HG03039 (cell line): ENCODE measurements at regions not wholly inside any gene's neighbourhood (a gene's known extent, or its start where the extent isn't known, plus 50 kb on each side); places are given as distances from the start of the nearest gene placed in this dataset.
"Not testable (repeated sequence)": the region's sequence is repeated elsewhere in the genome, so short reads cannot be mapped to it uniquely, and the experiment has no call there.

Experiments used
- ATAC-seq: cut with Tn5 transposase; IDR thresholded peaks from one replicate; pipeline ENCODE4 v1.9.1; 2021; ENCODE audit warnings: mild to moderate bottlenecking, moderate library complexity; ENCODE audit not compliant: unreplicated experiment

DNA sequence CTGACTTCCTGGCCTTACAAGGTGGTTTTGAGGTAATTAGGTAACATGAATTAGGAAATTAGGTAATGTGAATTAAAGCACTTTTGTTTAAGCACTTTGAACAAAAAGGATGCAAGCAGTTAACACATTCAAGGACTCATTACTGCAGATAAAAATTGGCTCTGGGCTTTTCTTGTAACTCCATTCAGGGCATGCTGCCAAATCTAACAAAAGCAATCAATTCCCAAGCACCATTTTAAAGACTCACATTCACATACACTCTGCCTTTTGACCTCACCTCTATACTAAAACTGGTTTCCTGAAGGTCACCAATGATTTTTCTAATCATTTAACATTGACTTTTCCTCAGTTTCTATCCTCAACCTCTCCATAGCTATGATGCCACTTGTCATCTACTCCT lies 251.2 kb upstream of the RHOBTB1 start:
- no peak for ATAC-seq

DNA sequence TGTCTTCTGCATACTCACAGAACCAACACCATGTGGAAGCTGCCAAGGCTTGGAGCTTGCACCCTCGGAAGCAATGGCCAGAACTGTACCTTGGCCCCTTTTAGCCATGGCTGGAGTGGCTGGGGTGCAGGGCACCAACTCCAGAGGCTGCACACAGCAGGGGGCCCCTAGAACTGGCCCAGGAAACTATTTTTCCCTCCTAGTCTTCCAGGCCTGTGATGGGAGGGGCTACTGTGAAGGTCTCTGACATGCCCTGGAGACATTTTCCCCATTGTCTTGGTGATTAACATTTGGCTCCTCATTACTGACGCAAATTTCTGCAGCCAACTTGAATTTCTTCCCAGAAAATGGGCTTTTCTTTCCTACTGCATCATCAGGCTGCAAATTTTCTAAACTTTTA lies 248.6 kb upstream of the RHOBTB1 start:
- not testable (repeated sequence) for ATAC-seq

DNA sequence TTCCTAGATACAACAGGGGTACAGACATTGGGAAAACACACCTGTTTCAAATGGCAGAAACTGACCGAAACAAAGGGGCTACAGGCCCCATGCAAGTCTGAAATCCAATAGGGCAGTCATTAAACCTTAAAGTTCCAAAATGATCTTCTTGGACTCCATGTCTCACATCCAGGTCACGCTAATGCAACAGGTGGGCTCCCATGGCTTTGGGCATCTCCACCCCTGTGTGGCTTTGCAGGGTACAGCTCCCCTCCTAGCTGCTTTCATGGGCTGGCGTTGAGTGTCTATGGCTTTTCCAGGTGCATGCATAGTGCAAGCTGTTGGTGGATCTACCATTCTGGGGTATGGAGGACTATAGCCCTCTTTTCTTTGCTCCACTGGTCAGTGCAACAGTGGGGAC lies 248.1 kb upstream of the RHOBTB1 start:
- no peak for ATAC-seq

DNA sequence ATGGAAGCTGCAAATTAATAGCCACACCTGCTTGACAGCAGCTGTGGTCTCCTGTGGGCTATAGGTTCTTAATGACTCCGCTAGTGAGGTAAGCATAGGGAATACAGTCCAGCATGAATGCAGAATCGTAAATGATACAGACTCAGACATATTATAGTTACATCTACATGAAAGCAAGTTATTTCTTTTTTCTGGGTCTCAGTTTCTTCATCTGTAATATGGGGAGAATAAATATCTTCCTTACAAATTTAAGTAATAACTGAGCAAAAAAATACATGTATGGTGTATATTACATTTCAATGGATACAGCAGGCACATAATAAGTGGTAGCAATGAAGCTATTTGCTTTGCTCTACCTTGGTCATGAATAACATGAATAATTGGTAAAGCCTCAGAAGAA lies 245.9 kb upstream of the RHOBTB1 start:
- no peak for ATAC-seq

DNA sequence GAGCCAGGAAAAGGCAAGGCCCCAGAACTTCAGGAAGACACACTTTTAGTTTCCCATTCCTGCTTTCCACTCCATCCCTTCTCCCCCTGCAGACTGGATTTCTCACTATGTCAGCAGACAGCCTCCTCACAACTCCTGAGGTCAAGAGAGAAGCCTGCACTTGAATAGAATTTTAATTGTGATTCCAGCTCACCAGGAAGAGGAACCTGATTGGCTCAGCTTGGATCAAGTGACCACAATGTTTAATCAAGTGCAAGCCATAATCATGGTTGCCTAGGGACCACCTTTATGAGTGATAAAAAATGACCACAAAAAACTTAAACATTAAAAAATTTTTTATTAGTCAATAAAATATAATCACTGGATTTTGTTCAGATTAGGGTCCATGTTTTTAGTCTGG lies 244.7 kb upstream of the RHOBTB1 start:
- ATAC-seq, result no peak

DNA sequence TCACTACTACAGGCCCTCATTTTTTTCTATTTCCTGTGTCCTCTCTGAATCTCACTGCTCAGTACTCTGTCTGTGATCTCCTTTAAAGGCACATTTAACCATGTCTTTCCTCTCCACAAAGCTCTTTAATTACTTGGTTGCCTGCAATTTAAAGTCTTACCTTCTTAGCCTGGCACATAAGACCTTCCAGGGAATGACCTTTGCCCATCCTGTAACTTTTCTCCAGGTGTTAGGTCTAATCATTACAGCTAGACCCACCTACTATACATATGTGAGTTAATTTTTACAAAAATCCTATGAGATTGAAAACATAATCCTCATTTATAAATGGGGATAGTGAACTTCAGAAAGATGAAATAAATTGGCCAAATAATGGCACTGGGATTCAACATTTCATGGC lies 244.1 kb upstream of the RHOBTB1 start:
- ATAC-seq, result no peak

DNA sequence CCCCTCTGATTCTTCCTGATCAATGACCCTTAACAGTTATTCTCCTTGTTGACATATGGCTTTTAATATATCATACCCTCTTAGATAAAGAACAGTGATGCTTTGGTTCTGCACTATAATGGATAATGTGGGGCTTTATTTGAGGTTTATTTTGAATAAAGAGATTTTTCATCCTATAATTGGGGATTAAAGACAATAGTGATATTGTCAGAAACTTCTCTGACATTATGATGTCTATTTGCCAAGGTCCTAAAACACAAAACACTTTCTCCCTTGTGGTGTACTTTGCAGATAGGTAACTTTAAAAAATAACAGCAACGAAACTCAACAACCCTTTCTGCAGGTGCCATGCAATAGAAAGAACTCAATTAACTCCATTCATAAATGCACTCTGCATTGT lies 243.6 kb upstream of the RHOBTB1 start:
- no peak for ATAC-seq

DNA sequence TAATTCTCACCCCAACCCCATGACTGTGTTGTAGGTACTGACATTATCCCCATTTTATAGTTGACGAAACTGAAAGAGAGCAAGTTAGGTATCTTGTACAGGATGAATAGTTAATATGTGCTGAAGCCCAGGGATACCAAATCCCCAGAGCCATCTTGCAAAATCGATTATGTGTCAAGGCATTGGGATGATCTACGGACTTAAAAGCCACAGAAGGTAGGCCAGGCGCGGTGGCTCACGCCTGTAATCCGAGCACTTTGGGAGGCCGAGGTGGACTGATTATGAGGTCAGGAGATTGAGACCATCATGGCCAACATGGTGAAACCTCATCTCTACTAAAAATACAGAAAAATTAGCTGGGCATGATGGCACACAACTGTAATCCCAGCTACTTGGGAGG lies 242.4 kb upstream of the RHOBTB1 start:
- no peak for ATAC-seq

DNA sequence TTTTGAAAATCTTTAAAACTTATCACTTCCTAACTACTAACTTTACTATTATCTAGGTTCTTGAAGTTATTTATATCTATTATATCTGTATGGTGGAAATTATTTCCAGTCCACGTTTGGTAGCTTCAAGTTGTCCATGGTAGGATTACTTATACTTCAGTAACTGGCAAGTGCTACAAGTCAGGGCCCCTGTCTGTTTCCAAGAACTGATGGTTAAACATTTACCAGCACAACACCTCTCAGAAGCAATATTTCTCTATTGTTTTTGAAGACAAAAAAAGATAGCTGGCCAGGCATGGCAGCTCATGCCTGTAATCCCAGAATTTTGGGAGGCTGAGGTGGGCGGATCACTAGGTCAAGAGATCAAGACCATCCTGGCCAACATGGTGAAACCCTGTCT lies 240.4 kb upstream of the RHOBTB1 start:
- ATAC-seq, result no peak

DNA sequence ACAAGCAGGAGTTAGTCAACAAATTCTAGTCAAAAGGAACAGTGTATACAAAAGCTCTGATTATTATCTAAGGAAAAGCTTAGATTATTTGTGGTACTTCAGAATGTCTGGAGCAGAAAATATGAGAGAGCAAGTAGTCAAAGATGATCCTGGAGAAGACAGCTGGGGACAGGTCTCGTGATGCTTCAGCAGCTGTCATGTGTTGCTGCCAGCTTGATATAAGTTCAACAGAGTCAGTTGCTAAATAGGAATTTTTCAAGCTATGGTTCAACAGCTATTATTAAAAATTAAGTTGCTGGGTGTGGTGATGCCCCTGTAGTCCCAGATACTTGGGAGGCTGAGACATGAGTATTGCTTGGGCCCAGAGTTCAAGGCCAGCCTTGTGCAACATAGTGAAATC lies 240.0 kb upstream of the RHOBTB1 start:
- ATAC-seq, result no peak

DNA sequence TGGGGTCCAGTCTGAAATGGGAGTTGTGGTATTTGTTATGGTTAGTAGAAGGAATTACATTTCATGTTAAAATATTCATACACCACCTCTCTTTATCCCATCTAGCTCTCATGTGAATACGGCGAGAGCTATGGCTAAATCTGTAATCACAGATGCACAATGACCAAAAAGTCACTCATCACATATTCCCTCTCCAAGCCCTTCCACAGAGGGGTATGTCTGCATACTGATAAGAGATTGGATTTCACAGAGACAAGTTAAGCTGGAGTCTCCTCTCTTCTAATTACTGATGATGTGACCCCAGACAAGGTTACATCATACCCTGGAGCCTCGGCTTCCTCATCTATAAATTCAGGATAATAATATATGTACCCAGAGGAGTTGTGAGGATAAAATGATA lies 237.8 kb upstream of the RHOBTB1 start:
- no peak for ATAC-seq

DNA sequence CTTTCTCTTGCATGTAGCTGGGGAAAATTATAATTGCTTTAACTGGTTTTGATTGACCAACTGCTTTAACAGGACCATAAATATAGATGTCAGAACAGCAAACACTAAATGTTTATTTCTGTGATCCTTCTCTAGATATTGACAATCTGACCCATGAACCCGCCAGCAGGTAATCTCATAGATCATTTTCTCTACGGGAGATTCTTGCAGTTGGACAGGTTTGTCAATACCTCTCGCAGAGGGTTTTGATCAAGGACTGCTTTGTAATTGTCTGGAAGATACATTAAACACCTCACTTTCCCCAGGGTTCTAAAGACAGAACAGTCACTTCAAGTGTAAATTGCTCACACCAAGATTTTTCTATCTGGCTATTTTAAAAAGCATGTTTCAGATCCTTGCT lies 235.8 kb upstream of the RHOBTB1 start:
- ATAC-seq, result no peak

DNA sequence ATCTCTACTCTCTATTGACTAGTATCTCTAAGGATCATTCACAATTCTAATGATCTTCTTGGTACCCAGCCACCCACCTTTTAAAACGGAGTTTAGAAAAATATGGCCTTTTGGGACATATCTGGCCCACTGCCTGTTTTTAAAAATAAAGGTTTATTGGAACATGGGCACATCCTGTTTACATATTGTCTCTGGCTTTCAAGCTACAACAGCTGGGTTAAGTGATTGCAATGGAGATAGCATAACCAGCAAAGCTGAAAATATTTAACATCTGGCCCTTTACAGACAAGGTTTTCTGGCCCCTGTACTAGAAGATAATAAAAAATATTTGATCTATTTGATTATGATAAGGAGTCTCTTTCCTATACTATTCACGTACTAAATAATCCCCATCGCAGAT lies 232.4 kb upstream of the RHOBTB1 start:
- ATAC-seq, result no peak

DNA sequence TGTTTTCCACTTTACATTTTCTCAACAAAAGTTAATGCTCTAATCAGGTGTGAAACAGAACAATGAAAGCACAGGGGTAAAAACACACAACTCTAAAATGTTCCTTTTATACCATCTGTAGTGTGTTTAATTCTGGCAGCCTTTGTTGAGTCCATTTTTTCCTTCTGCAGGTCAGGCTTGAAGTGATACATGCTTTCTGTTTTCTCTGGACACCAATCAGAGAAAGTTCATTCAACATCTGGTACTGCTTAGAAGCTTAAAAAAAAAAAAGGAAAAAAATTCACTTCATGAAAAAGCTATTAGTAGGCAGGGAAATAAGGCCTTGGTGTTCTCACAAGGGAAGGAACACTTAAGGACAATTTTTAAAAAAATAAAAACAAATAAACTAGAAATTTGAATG lies 231.3 kb upstream of the RHOBTB1 start:
- no peak for ATAC-seq

DNA sequence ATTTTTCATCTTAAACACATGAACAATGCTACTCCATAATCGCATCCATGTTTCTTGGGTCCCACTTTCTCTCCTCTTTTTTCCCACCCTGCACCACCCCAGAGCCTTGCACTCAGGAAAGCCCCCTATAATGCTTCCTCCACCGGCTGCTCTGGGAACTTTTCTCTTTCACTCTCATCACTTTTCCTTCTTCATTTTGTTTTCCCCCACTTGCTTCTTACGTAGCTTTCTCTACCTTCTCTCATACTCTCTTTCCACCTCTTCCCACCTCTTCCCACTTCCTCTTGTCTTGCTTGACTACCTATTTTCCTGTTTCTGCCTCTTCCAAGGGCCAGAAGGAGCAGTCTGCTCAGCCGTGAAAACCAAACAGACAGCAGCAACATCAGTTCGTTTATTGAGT lies 229.5 kb upstream of the RHOBTB1 start:
- no peak for ATAC-seq

DNA sequence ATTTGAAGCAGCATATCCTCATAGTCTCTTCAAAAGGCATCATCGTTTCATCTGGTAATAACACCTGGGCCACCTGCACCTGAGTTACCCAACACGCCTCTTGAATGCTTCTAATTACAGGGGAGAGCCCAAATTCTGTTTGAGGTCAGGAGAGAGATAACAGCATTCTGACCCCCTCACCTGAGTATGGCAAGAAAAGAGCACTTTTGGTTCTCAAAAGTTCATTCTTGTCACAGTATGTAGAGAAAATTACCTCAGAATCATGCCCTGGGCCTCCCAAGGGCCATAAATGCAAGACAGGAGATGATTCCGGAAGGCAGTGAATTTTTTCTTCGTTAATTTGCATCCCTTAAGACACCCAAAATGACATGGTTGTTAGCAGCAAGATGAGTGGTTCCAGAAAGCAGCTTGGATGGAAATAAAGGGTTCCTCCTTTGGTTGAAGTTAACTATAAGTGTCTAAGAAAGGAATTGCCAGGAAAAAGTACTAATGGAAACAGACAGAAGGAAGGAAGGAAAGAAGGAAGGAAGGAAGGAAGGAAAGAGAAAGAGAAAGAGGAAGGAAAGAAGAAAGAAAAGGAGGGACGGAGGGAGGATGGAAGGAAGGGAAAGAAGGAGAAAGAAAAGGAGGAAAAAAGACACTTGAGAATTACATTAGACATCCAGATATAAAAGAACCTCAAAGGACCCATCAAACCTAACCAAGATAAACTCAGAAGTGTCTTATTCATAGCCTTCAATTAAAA lies 228.4 kb upstream of the RHOBTB1 start:
- no peak for ATAC-seq

DNA sequence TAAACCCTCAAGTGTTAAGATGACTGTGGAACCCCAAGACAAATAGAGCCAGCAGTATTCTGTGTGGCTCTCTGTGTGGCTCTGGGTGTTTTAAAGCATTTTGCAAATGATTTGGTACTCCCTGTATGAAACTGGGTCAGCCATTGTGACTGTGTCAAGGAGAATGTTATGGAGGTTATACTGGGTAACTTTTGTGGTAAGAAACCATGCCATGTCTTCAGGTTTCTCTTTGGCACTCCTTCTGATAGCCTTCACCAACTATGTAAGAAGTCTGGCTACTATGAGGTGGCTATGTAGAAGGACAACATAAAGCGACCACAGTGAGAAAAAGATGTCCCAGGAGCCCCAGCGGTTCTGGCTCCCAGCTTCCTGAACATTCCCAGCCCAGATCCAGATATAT lies 226.6 kb upstream of the RHOBTB1 start:
- no peak for ATAC-seq

DNA sequence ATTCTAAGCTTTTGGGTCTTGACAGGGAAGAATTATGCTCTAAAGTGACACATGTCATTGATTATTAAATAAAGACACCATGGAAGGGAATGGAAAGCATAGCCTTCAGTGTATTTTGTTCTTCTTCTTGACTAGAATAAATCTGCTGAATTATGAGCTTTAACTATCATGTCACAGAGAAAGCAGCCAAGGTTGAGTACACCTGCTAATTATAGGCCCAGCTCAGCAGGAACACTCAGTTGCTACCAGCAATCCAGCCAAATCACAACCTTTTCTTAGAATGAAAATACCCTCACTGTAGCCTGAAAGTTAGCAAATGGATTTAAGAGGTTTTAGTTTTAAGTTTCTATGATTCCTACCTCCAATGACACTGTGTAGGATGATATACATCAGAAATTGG lies 225.3 kb upstream of the RHOBTB1 start:
- no peak for ATAC-seq

DNA sequence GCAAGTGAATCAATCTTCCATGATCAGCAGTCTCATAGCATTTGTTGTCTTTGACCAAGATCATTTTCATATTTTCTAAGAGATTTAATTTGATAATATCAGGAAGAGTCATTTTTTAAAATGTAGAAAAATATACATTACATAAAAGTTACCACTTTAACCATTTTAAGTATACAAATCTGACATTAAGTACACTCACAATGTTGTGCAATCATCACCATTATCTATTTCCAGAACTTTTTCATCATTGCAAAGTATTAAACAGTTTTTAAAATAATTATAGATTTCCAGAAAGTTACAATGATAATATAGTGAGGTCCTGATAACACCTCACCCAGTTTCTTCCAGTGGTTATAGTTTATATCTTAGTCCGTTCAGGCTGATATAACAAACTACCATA lies 222.5 kb upstream of the RHOBTB1 start:
- ATAC-seq, result no peak

DNA sequence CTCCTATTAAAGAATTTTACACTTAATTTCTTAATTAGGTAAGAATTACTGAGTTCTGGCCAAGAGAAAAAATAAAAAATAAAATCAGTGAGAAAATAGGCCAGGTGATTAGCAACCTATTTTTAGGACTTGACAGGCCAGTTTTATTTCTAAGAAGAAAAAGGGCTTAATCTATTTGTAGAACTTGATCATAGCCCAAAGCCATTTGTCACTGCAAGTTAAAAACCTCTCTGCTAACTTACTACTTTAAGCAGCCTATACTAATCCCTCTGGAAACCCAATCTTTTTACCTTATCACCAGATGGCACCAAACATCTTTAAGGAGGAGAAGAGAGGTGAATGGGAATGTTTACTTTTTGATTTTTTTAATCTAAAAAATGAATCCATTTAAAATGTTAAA lies 222.1 kb upstream of the RHOBTB1 start:
- ATAC-seq, result no peak

DNA sequence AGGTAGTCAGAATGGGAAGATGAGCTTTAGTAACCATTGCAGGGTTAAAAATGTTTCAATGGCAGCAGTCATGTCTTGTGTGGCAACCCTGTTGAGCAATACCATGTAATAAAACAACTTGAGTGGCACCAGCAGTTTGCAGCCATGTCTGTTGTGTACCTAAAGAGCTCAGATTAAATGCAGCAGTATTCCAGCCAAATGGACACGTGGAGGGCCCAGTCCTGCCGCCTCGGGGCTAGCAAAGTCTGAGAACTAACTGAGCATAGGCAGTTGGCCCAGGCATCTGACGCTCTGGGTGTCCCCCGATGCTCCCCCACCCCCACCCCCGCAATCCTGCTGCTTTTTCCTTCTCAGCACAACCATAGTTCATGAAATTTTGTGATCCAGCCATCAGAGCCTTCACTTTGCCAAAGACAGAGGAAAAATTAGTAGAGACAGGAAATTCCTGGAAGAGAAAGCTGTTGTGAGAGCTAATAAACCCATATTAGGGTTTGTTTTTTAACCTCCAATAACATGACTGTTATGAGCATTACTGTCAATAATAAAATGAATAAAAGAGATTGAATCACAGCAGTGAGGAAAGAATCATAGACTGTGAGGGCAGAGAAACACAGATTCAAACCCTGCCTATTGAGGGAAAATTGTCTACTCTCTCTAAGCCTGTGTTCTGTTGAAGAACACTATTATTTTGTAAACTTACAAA lies 220.6 kb upstream of the RHOBTB1 start:
- no peak for ATAC-seq

DNA sequence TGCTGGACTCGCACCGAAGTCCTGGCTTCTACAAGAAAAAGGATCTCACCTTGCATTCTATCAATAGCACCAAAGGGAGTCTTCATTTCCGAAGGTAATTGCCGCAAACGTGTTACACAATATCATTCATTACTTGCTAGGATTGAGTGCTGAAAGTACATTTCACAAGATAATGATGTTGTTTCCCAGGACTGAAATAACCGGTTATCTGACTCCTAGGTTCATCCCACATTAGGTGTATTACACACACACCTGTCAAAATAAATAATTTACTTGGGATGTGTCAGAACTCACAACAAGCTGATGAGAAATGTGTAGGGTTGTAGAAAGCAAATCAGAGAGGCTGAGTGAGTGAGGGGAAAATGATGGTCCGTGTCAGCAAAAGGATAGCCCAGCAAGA lies 219.4 kb upstream of the RHOBTB1 start:
- no peak for ATAC-seq

DNA sequence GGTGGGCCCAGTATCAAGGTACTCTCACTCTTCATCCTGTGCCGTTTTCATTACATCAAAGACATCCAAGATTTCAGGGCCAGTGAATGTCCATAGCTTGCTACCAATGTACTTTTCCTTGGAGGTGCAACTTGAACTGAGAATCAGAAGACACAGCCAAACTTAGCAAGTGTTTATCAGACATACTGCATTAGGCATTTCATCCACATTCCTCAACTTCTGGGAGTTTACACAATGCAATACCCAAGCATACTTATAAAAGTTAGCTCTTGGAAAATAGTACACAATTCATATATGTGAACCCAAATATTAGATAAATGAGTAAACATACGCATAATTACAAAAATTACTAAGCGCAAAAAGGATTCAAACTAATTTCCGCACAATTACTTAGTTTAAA lies 216.3 kb upstream of the RHOBTB1 start:
- ATAC-seq, result no peak
